Hepatic stellate cell (primary cell): ENCODE measurements at regions not wholly inside any gene's neighbourhood (a gene's known extent, or its start where the extent isn't known, plus 50 kb on each side); places are given as distances from the start of the nearest gene placed in this dataset.

ENCODE experiments used
- DNase-seq: peaks from one replicate; pipeline ENCODE4 v3.0.0; 2011; ENCODE audit warnings: low spot score

GRCh38 chr20:57082357-57082945, 184.0 kb downstream of the BMP7 start:
- no peak for DNase-seq

DNA sequence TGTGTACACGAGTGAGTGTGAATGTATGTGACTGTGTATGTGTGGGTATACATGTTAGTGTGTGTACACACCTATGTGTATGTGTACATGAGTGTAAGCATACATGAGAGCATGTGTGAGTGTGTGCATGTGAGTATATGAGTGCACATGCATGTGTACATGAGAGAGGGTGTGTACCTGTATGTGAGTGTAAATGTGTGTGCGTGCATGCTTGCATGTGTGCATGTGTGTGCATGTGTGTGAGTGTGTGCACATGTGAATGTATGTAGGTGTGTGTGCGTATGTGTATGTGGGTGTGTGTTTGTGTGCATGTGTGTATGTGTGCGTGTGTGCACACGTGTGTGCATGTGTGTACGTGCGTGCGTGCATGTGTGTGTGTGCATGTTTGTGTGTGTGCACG, 183.4 kb downstream of the BMP7 start:
- no peak for DNase-seq

DNA sequence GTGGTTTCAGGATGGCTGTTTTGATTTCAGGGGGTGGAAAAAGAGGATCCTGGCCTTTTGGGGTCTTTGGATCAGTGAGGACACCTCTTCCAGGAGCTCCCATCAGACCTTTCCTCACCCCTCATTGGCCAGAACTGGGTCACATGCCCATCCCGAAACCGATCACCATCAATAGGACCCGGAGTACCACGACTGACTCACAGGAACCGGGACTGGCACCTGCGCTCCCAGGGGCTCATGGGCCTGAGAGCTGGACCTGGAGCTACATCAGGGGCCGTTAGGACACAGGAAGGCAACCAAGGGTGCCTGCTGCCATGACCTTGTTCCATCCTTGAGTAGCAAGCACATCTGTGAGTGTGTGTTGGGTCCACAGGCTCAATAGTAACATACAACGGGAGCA, 180.4 kb downstream of the BMP7 start:
- no peak for DNase-seq

DNA sequence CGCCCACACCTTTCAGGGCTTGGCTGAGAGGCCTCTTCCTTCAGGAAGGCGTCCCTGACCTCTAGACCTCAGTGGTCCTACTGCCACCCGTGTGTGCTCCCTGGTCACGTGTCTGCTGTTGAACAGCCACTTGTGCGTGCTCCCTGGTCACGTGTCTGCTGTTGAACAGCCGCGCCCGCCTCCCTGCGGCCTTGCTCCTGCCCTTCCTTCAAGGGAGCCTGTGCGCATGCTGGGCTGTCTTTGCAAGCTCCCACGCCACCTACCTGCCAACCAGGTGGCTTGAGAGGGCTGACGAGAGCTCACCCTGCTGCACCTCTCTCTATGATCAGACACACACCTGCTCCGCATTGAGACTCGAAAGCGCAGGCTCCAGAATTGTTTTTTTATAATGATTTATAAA, 179.3 kb downstream of the BMP7 start:
- DNase-seq: no peak

GRCh38 chr20:57087705-57088104, 178.7 kb downstream of the BMP7 start:
- no peak for DNase-seq

DNA sequence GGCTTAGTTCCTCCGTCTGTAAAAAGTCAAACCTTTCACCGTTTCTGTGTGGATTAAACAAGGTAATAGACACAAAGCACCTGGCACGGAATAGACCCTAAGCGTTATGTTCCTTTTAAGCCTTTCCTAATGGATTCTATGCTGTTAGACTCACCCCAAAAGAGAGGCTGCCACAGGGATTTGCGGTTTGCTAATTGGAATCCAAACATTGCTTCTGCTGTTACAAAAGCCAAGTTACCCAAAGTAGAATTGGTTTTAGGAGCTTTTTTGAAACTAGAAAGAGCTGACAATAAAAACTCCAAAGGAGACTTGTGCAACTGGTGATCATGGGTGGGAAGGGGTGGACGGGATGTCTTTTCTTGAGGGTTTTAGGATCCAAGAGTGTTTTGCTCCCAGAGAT, 178.0 kb downstream of the BMP7 start:
- no peak for DNase-seq

DNA sequence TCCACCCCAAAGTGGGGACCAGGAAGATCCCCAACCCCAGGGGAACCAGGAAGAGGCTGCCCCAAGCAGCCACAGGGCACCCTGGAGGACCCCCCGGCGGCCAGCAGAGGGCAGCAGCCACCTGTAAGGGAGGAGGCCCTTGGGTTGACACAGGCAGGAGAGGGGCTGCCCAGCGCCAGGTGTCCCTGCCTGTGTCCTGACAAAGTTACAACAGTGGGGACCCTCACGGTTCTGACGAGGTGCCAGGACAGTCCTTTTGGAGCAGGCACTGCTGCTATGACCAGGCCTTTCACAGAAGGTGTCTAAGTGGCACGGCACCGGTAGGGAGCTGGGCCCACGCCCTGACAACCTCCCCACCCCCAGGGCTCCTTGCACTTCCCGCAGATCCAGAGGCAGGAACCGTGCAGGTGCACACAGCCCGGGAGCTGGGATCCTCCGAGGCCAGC, 176.7 kb downstream of the BMP7 start:
- peak; percentile 36 for DNase-seq

GRCh38 chr20:57090590-57091560, 175.6 kb downstream of the BMP7 start:
- DNase-seq: no peak

DNA sequence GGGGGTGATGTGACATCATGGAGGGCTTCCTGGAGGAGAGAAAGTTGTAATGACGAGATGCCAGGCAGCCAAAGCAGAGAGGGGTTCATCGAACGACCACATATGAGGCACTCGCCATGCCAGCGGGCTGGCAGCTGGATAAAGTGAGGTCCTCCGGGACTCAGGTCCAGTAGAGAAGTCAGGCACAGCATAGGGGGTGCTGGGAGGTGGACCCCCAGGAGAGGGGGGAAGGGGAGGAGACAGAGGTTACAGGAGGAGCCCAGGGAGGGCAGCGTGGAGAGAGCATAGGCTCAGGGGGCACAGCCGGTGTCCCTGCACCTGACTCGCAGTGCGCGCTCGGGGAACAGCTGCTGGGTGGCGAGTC, 174.7 kb downstream of the BMP7 start:
- no peak for DNase-seq

DNA sequence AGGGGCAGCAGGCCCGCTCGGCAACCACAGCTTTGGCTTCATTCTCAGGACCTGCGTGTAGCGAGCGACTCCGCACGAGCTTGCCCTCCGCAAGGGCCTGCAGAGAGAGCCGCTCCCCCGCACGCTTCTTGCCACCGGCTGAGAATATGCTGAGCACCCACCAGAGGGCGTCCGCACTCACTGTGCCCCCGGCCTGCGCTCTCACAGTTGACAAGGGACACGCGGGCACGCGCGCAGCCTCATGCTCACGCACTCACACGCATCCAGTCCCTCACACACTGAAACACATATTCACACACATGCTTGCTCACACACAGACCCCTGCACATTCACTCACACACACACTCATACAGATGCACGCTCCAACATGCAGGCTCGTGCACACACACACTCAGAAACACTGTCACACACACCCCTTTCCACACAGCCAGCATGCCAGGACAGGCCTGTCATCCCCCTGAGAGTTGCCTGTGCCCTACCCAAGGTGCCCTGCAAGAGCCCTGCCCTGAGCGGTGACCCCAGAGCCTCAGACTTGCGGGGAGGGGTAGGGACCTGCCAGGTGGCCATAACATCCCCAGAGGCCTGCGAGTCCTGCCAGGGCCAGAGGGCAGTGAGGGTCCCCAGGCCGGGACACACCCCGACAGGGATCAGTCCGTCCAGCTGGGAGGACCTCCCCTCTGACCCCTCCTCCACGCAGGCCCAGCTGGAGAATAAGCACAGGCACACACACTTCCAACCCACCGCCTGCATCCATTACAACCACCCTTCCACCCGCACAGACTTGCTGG, 174.1 kb downstream of the BMP7 start:
- peak; percentile 48 for DNase-seq

- DNase-seq: no peak
Observed at GRCh38 chr20:57092900-57093530, 173.4 kb downstream of the BMP7 start.

GRCh38 chr20:57093766-57094165, 172.7 kb downstream of the BMP7 start:
- DNase-seq: no peak

GRCh38 chr20:57094252-57094891, 172.1 kb downstream of the BMP7 start:
- no peak for DNase-seq

DNA sequence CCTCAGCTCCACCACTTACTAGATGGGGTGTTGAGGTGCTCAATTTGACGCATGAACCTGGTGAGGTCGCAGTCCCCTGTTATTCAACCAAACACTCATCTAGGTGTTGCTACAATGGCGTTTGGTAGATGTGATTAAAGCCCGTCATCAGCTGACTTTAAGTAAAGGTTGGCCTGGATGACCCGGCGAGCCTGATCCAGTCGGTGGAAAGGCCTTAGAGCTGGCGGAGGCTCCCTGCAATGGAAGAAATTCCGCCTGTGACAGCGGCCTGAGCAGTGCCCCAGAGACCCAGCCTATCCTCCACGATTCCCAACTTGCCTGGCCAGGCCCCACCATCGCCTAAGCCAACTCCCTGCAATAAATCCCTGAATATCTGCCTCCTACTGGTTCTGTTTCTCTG, 171.4 kb downstream of the BMP7 start:
- DNase-seq: no peak

- no peak for DNase-seq
Observed at GRCh38 chr20:57095426-57095825, 171.0 kb downstream of the BMP7 start.

- no peak for DNase-seq
Observed at GRCh38 chr20:57097245-57097915, 169.1 kb downstream of the BMP7 start.

DNA sequence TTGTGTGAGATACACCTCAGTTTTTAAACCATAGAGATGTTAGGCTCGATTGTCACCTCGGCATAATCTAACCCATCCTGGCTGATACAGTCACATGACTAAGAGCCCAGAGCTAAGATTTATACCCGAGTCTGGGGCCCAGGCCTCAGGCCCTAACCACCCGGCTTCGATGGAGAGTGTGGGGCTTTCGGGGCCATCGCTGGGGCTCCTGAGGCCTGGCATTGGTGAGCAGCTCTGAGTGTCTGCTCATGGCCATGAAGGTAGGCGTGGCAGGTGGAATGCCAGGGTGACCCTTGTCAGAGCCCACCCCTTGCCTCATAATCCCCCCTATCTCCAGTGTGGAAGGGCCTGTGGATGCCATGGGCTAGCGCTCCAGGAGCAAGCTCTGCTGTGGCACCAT, 164.3 kb downstream of the BMP7 start:
- no peak for DNase-seq

DNA sequence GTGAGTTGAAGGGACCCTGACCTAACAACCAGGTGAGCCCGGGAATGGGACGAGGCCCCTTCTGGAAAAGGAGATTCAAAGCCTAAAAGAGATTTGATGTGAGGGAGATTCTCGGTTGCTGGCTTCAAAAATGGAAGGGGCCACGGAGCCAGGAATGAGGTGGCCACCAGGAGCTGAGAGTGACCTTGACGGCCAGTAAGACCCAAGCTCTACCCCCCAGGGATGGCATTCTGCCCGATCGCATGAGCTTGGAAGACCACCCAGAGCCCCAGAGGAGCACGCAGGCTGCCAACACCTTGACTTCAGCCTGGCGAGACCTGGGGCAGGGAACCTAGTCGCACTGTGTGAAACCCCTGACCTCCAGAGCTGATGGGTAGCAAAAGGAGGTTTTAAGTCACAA, 163.9 kb downstream of the BMP7 start:
- DNase-seq: no peak

- DNase-seq: no peak
Observed at GRCh38 chr20:57103146-57103800, 163.2 kb downstream of the BMP7 start.

DNA sequence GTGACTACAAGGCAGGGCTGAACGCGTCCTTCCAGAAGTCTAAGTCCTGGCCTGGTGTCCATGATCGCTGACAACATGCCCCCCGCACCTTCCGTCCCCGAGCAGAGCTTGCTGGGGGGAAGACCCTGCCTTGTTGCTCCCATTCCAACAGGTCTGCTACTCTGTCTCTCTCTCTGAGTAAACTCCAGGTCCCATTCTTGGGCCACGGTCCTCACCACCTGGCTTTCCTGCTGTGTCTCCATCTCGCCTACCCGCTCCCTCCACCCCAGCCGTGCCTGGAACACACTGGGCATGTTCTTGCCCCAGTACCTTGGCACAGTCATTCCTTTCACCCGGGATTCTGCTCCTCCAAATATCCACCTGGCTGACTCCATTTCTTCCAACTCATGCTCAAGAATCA, 162.3 kb downstream of the BMP7 start:
- no peak for DNase-seq
